ENCODE measurements at regions not wholly inside any gene's neighbourhood (a gene's known extent, or its start where the extent isn't known, plus 50 kb on each side); places are given as distances from the start of the nearest gene placed in this dataset.

DNA sequence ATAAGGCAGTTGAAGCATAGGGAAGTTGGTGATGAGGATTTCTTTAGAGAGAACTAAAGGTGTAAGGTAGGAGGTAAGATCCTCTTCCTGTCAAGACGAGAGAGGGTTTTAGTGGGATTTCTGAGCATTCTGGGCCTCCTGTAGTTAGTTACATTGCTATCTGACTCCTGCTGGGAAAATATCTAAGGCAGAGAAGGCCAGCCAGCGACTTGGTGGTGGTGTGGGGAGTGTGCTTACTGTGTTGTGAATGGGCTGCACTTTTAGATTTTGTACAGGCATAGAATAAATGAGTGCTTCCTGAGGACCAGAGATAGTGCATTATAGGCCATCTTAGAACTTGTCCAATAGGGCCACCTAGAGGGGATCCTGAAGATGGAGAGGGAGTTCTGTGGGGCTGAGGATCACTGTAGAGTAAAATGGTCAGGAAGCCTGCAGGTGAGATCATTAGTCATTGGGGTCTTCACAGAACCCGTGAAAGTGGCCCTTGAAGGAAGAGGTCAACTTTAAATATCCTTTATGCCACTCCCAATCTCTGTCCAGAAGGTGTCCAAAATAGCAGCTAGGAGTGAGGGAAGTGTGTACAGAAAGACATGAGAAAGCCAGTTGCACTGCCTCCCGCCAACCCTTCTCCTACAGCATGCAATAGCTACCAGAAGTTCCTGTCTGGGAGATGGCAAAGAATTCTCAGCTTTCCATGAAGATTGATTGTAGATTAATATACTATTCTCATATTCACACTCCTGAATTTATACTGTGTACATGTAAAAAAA, 266.6 kb downstream of the POLR1F start:
- TF ChIP-seq, protein P1, sequence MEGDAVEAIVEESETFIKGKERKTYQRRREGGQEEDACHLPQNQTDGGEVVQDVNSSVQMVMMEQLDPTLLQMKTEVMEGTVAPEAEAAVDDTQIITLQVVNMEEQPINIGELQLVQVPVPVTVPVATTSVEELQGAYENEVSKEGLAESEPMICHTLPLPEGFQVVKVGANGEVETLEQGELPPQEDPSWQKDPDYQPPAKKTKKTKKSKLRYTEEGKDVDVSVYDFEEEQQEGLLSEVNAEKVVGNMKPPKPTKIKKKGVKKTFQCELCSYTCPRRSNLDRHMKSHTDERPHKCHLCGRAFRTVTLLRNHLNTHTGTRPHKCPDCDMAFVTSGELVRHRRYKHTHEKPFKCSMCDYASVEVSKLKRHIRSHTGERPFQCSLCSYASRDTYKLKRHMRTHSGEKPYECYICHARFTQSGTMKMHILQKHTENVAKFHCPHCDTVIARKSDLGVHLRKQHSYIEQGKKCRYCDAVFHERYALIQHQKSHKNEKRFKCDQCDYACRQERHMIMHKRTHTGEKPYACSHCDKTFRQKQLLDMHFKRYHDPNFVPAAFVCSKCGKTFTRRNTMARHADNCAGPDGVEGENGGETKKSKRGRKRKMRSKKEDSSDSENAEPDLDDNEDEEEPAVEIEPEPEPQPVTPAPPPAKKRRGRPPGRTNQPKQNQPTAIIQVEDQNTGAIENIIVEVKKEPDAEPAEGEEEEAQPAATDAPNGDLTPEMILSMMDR (IDR thresholded peaks at IDR 0.05; ENCODE audit: borderline replicate concordance, extremely low read depth, low read length, poor library complexity, severe bottlenecking), result peak; percentile 52
- no peak for TF ChIP-seq EZH2 (IDR thresholded peaks at IDR 0.05; ENCODE audit: borderline replicate concordance, low read depth, low read length, severe bottlenecking)
